ENCODE measurements at regions not wholly inside any gene's neighbourhood (a gene's known extent, or its start where the extent isn't known, plus 50 kb on each side); places are given as distances from the start of the nearest gene placed in this dataset.

GRCh38 chr4:123939621-123940020 is 543.0 kb downstream of the SPRY1 start:
- TF ChIP-seq CTCF (IDR thresholded peaks at IDR 0.05) (no peak), ZFX (IDR thresholded peaks at IDR 0.05; ENCODE audit: borderline replicate concordance) (no peak)

Data from 22Rv1 (cell line).